Psoas muscle (tissue), 7 donors: ENCODE measurements at regions not wholly inside any gene's neighbourhood (a gene's known extent, or its start where the extent isn't known, plus 50 kb on each side); places are given as distances from the start of the nearest gene placed in this dataset.

Source experiments
- ATAC-seq, 4 donors: fragments of 200-7000 bp; cut with Tn5 transposase; one replicate each; pipeline ENCODE4 v1.9.1; 2020; ENCODE audit warnings: moderate library complexity in 3 of 4, mild to moderate bottlenecking in 2 of 4
- DNase-seq, 2 donors: peaks; one replicate each; pipeline ENCODE4 v3.0.0-alpha.2; 2020
- H3K27ac ChIP-seq: fragments of 200-600 bp; one replicate; pipeline ENCODE4 v1.8.0; 2022
- H3K27me3 ChIP-seq, 3 donors: fragments of 200-600 bp in 1 of 3; one replicate each; pipeline versions ENCODE4 v1.6.1 to v1.8.0; 2013 to 2022; ENCODE audit warnings: low read length in 2 of 3, mild to moderate bottlenecking in 2 of 3, moderate library complexity in 1 of 3; ENCODE audit not compliant: insufficient read depth in 3 of 3
- H3K36me3 ChIP-seq, 2 donors: fragments of 200-600 bp in 1 of 2; one replicate each; pipeline versions ENCODE4 v1.6.1 to v1.8.0; 2013 to 2022; ENCODE audit warnings: low read depth in 1 of 2, mild to moderate bottlenecking in 1 of 2, moderate library complexity in 1 of 2; ENCODE audit not compliant: insufficient read depth in 1 of 2
- H3K4me1 ChIP-seq: fragments of 200-600 bp; one replicate; pipeline ENCODE4 v1.8.0; 2022
- H3K4me3 ChIP-seq: fragments of 200-600 bp; one replicate; pipeline ENCODE4 v1.8.0; 2022; ENCODE audit warnings: mild to moderate bottlenecking
- H3K9me3 ChIP-seq: fragments of 200-600 bp; one replicate; pipeline ENCODE4 v1.8.0; 2022
- CTCF ChIP-seq: fragments of 200-600 bp; IDR thresholded peaks from one replicate; pipeline ENCODE4 v1.8.0; 2022; ENCODE audit warnings: antibody characterized with exemption
- WGBS, 3 donors: extraction: QIAGEN DNeasy Blood & Tissue Kit; methylation state at CpG; one replicate each; pipeline versions ENCODE4 v1.1.6 to v1.1.7; 2013; 5-methylcytosine and 5-hydroxymethylcytosine counted together
- intact Hi-C, 2 donors: fragments of 100-400 bp; cut with DNase I; formaldehyde crosslinking; loops; one replicate each; pipeline versions ENCODE4 v1.11.0 to v1.14.2; 2022
- donor health status: healthy with polysubstance abuse.
- donor health status: DM: no; HTN: no; CAD: no; lungs with moderate emphysema.
- donor health status: Bipolar disorder and iron deficiency.
- donor health status: healthy.
- donor health status: DM: yes; HTN: yes; CAD: no.
- donor health status: DM: no; HTN: no; CAD: no.
- donor health status: DM: yes; HTN: yes; CAD: no.

- DNase-seq: no peak
- Histone ChIP-seq H3K9me3 (no peaks in the 10 kb centered on the region), H3K36me3 (no peaks in the 10 kb centered on the region), H3K4me1 (no peaks in the 10 kb centered on the region), H3K27me3 (no peaks in the 10 kb centered on the region), H3K4me3 (no peak overlapping the region), H3K27ac (no peak overlapping the region)
- ATAC-seq: no peak
- TF ChIP-seq CTCF: no peak
- intact Hi-C loops: no loop called here
Observed at GRCh38 chr12:89264837-89265236, 87.5 kb downstream of the DUSP6 start.

- Histone ChIP-seq H3K36me3 (no peaks in the 10 kb centered on the region), H3K27me3 (no peaks in the 10 kb centered on the region), H3K4me3 (no peak overlapping the region), H3K4me1 (no peaks in the 10 kb centered on the region), H3K27ac (no peak overlapping the region), H3K9me3 (no peaks in the 10 kb centered on the region)
- TF ChIP-seq CTCF: no peak
- DNase-seq: no peak
- WGBS, 3 donors: 78 to 88% (median 88%) methylated on average over 4 of the region's 4 CpGs
- no peak for ATAC-seq
- intact Hi-C loops: no loop called here
Observed at GRCh38 chr12:89263900-89264299, 88.4 kb downstream of the DUSP6 start.

GRCh38 chr12:89262855-89263552 is 89.3 kb downstream of the DUSP6 start:
- no peak overlapping the region for H3K4me3 ChIP-seq
- intact Hi-C loops: no loop called here
- DNase-seq (no peak), ATAC-seq (no peak)
- 81 to 99% (median 91%) methylated on average over 2 of the region's 2 CpGs for WGBS, 3 donors
- H3K27me3 ChIP-seq: no peaks in the 10 kb centered on the region
- H3K27ac ChIP-seq: no peak overlapping the region
- no peak for TF ChIP-seq CTCF
- no peaks in the 10 kb centered on the region for H3K9me3 ChIP-seq
- H3K36me3 ChIP-seq: no peaks in the 10 kb centered on the region
- no peaks in the 10 kb centered on the region for H3K4me1 ChIP-seq

- no peaks in the 10 kb centered on the region for H3K4me1 ChIP-seq
- TF ChIP-seq CTCF: no peak
- ATAC-seq: peak in 2 of 4 donors; percentile 63 to 76
- no peaks in the 10 kb centered on the region for H3K9me3 ChIP-seq
- intact Hi-C loops: no loop called here
- WGBS, 3 donors: 12 to 30% (median 19%) methylated on average over 4 of the region's 4 CpGs
- no peak overlapping the region for H3K4me3 ChIP-seq
- no peak overlapping the region for H3K27ac ChIP-seq
- DNase-seq: no peak
- H3K27me3 ChIP-seq: no peaks in the 10 kb centered on the region
- H3K36me3 ChIP-seq: no peaks in the 10 kb centered on the region
Observed at GRCh38 chr12:89261982-89262381, 90.3 kb downstream of the DUSP6 start.
